HL-60 (cell line): ENCODE measurements at regions not wholly inside any gene's neighbourhood (a gene's known extent, or its start where the extent isn't known, plus 50 kb on each side); places are given as distances from the start of the nearest gene placed in this dataset.

Experiments
- DNase-seq, 2 experiments: peaks; one replicate each; pipeline ENCODE4 v3.0.0-alpha.2; 2010 to 2020; ENCODE audit warnings: low read depth in 1 of 2, low spot score in 1 of 2
- H3K27ac ChIP-seq: fragments of 250-450 bp; sonication (Bioruptor Pico); replicated peaks from 2 replicates; pipeline ENCODE4 v1.5.1; 2020; ENCODE audit warnings: mild to moderate bottlenecking, moderate library complexity
- H3K27me3 ChIP-seq: fragments of 250-450 bp; sonication (Bioruptor Pico); 2 replicates; pipeline ENCODE4 v1.5.1; 2021; ENCODE audit warnings: mild to moderate bottlenecking, moderate library complexity; ENCODE audit not compliant: insufficient read depth, poor library complexity, severe bottlenecking
- H3K4me3 ChIP-seq: replicated peaks from 2 replicates; pipeline ENCODE4 v1.5.1; 2011; ENCODE audit warnings: mild to moderate bottlenecking, control low read depth, low read length; ENCODE audit not compliant: insufficient read depth
- GABPA ChIP-seq: IDR thresholded peaks from 2 replicates; pipeline ENCODE4 v1.6.1; 2012; ENCODE audit warnings: low read depth
- POLR2AphosphoS5 ChIP-seq: IDR thresholded peaks from 2 replicates; pipeline ENCODE4 v1.6.1; 2012; ENCODE audit warnings: low read depth
- REST ChIP-seq: IDR thresholded peaks from 2 replicates; pipeline ENCODE4 v1.6.1; 2012; ENCODE audit warnings: low read depth; ENCODE audit not compliant: insufficient replicate concordance
- SPI1 ChIP-seq: IDR thresholded peaks from 2 replicates; pipeline ENCODE4 v1.6.1; 2012; ENCODE audit warnings: low read depth, mild to moderate bottlenecking, borderline replicate concordance
- TF ChIP-seq, protein P1 (sequence below): IDR thresholded peaks from one replicate; pipeline ENCODE4 v1.5.1; 2011; ENCODE audit warnings: low read length, control low read depth, inconsistent platforms; ENCODE audit not compliant: insufficient read depth

GRCh38 chr10:2891073-2891769, 176.1 kb upstream of the PFKP start:
- DNase-seq = no peak
- H3K27ac ChIP-seq = no peak overlapping the region; the same call in 1 of the 2 replicates
- TF ChIP-seq GABPA (no peak), POLR2AphosphoS5 (no peak), REST (no peak), SPI1 (no peak)
- TF ChIP-seq, protein P1, sequence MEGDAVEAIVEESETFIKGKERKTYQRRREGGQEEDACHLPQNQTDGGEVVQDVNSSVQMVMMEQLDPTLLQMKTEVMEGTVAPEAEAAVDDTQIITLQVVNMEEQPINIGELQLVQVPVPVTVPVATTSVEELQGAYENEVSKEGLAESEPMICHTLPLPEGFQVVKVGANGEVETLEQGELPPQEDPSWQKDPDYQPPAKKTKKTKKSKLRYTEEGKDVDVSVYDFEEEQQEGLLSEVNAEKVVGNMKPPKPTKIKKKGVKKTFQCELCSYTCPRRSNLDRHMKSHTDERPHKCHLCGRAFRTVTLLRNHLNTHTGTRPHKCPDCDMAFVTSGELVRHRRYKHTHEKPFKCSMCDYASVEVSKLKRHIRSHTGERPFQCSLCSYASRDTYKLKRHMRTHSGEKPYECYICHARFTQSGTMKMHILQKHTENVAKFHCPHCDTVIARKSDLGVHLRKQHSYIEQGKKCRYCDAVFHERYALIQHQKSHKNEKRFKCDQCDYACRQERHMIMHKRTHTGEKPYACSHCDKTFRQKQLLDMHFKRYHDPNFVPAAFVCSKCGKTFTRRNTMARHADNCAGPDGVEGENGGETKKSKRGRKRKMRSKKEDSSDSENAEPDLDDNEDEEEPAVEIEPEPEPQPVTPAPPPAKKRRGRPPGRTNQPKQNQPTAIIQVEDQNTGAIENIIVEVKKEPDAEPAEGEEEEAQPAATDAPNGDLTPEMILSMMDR = no peak
- no peaks in the 10 kb centered on the region for H3K27me3 ChIP-seq
- H3K4me3 ChIP-seq = no peak overlapping the region

GRCh38 chr10:2890093-2890492, 177.3 kb upstream of the PFKP start:
- DNase-seq = no peak
- H3K27ac ChIP-seq = no peak overlapping the region
- TF ChIP-seq POLR2AphosphoS5 (no peak), GABPA (no peak)
- TF ChIP-seq, protein P1 = no peak
- H3K27me3 ChIP-seq = no peaks in the 10 kb centered on the region
- no peak overlapping the region for H3K4me3 ChIP-seq

GRCh38 chr10:2888403-2889004, 178.8 kb upstream of the PFKP start:
- H3K4me3 ChIP-seq = no peak overlapping the region
- no peak overlapping the region for H3K27ac ChIP-seq
- TF ChIP-seq REST (no peak), SPI1 (no peak), GABPA (no peak), POLR2AphosphoS5 (no peak)
- TF ChIP-seq, protein P1 = no peak
- H3K27me3 ChIP-seq = no peaks in the 10 kb centered on the region
- no peak for DNase-seq
